Testis (tissue), 2 donors: ENCODE measurements at regions not wholly inside any gene's neighbourhood (a gene's known extent, or its start where the extent isn't known, plus 50 kb on each side); places are given as distances from the start of the nearest gene placed in this dataset.
"Not testable (repeated sequence)": the region's sequence is repeated elsewhere in the genome, so short reads cannot be mapped to it uniquely, and the experiment has no call there.

Experiments
- DNase-seq: peaks from one replicate; pipeline ENCODE4 v3.0.0-alpha.2; 2019
- H3K27ac ChIP-seq, 2 donors: fragments of 200-600 bp; sonication (generic); one replicate each; pipeline ENCODE4 v1.5.1; 2019
- H3K27me3 ChIP-seq: fragments of 200-600 bp; sonication (generic); one replicate; pipeline ENCODE4 v1.5.1; 2019
- H3K36me3 ChIP-seq: fragments of 200-600 bp; sonication (generic); one replicate; pipeline ENCODE4 v1.5.1; 2017; ENCODE audit warnings: low read depth; ENCODE audit errors: missing control alignments
- H3K4me1 ChIP-seq: fragments of 200-600 bp; sonication (generic); one replicate; pipeline ENCODE4 v1.5.1; 2019
- H3K4me3 ChIP-seq, 2 donors: fragments of 200-600 bp; sonication (generic); one replicate each; pipeline ENCODE4 v1.5.1; 2017 to 2019
- H3K9me3 ChIP-seq: fragments of 200-600 bp; sonication (generic); one replicate; pipeline ENCODE4 v1.5.1; 2017
- POLR2A ChIP-seq: fragments of 450-650 bp; IDR thresholded peaks from one replicate; pipeline ENCODE4 v1.6.1; 2017; ENCODE audit warnings: antibody characterized with exemption, mild to moderate bottlenecking, moderate library complexity
- WGBS, 2 donors: methylation state at CpG; one replicate each; pipeline ENCODE4 v1.1.5; 2018; 5-methylcytosine and 5-hydroxymethylcytosine counted together
- intact Hi-C: fragments of 100-400 bp; cut with DNase I; formaldehyde crosslinking; loops from one replicate; pipeline ENCODE4 v1.15.1; 2023; ENCODE audit warnings: low total_unique reads
- TF ChIP-seq, protein P1 (sequence below), 3 experiments: fragments of 450-650 bp in 2 of 3; fragments of 200-600 bp in 1 of 3; sonication (generic) in 1 of 3; IDR thresholded peaks; one replicate each; pipeline ENCODE4 v1.5.1; 2016 to 2019; ENCODE audit warnings: antibody characterized with exemption in 3 of 3, mild to moderate bottlenecking in 2 of 3, moderate library complexity in 1 of 3

DNA sequence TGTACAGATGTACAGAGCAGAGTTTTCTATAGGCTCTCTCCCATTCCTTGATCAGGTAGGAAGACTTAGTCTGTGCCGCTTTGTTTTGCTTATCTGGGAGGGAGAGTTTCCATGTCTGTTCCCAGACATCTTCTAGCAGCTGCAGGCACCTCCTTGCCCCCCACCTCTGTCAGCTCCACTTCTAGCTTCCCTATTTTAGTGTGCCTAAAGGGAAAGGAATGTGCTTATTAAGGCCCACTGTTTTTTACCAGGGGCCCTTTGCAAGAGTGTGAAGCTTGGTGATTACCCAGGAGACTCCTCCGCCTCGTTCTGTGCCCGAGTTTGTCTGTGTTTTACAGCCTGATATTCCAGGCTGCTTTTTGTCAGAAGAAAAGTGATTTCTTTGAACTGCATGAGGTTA is 1984.4 kb downstream of the OLFM4 start:
- no peak for TF ChIP-seq POLR2A
- TF ChIP-seq, protein P1, sequence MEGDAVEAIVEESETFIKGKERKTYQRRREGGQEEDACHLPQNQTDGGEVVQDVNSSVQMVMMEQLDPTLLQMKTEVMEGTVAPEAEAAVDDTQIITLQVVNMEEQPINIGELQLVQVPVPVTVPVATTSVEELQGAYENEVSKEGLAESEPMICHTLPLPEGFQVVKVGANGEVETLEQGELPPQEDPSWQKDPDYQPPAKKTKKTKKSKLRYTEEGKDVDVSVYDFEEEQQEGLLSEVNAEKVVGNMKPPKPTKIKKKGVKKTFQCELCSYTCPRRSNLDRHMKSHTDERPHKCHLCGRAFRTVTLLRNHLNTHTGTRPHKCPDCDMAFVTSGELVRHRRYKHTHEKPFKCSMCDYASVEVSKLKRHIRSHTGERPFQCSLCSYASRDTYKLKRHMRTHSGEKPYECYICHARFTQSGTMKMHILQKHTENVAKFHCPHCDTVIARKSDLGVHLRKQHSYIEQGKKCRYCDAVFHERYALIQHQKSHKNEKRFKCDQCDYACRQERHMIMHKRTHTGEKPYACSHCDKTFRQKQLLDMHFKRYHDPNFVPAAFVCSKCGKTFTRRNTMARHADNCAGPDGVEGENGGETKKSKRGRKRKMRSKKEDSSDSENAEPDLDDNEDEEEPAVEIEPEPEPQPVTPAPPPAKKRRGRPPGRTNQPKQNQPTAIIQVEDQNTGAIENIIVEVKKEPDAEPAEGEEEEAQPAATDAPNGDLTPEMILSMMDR (IDR thresholded peaks at IDR 0.05), result no peak
- no peak overlapping the region for H3K27ac ChIP-seq
- no peaks in the 10 kb centered on the region for H3K4me1 ChIP-seq
- WGBS, 2 donors, result 11 to 18% methylated on average over 4 of the region's 4 CpGs
- H3K27me3 ChIP-seq, result no peaks in the 10 kb centered on the region
- H3K36me3 ChIP-seq, result no peaks in the 10 kb centered on the region
- H3K4me3 ChIP-seq, result no peak overlapping the region
- no peaks in the 10 kb centered on the region for H3K9me3 ChIP-seq
- intact Hi-C loops, result no loop called here
- DNase-seq, result no peak

DNA sequence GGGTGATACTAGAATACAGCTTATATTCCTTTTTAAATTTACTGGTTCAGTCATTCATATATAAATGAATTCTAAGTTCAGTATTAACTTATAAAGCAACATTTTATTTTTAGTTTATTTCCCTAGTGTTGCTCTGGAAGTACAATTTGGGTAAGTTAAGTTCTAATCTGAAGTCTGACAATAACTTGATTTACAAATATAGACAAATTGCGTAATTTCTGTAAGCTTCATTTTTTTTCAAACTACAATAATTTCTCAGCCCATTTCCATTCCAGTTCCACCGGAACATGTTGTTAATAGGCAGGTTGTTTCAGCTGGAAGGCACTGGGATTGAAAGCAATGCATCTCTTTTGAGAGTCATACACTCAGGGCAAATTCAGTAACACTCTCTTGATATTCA is 2000.7 kb downstream of the OLFM4 start:
- Histone ChIP-seq H3K4me1 (no peaks in the 10 kb centered on the region), H3K9me3 (no peaks in the 10 kb centered on the region), H3K36me3 (no peaks in the 10 kb centered on the region), H3K27me3 (no peaks in the 10 kb centered on the region), H3K27ac (no peak overlapping the region), H3K4me3 (no peak overlapping the region)
- WGBS, 2 donors, result 86 to 93% methylated on average over 2 of the region's 2 CpGs
- intact Hi-C loops, result no loop called here
- no peak for TF ChIP-seq POLR2A
- TF ChIP-seq, protein P1 (IDR thresholded peaks at IDR 0.05), result no peak
- no peak for DNase-seq

GRCh38 chr13:55038230-55038629 is 2009.6 kb downstream of the OLFM4 start:
- no peaks in the 10 kb centered on the region for H3K36me3 ChIP-seq
- no peak overlapping the region for H3K27ac ChIP-seq
- H3K4me3 ChIP-seq, result no peak overlapping the region
- TF ChIP-seq POLR2A, result no peak
- TF ChIP-seq, protein P1 (IDR thresholded peaks at IDR 0.05), result no peak
- H3K27me3 ChIP-seq, result no peaks in the 10 kb centered on the region
- no peak for DNase-seq
- H3K9me3 ChIP-seq, result no peaks in the 10 kb centered on the region
- H3K4me1 ChIP-seq, result no peaks in the 10 kb centered on the region
- intact Hi-C loops, result no loop called here
- WGBS, 2 donors, result 79 to 84% methylated on average over 1 of the region's 1 CpG

- H3K4me1 ChIP-seq, H3K36me3 ChIP-seq, H3K4me3 ChIP-seq, H3K27ac ChIP-seq, intact Hi-C loops, DNase-seq, H3K27me3 ChIP-seq, H3K9me3 ChIP-seq: not testable (repeated sequence)
- 93 to 95% methylated on average over 24 of the region's 24 CpGs for WGBS, 2 donors
These were observed 2025.4 kb downstream of the OLFM4 start for GRCh38 chr13:55053891-55054550.

DNA sequence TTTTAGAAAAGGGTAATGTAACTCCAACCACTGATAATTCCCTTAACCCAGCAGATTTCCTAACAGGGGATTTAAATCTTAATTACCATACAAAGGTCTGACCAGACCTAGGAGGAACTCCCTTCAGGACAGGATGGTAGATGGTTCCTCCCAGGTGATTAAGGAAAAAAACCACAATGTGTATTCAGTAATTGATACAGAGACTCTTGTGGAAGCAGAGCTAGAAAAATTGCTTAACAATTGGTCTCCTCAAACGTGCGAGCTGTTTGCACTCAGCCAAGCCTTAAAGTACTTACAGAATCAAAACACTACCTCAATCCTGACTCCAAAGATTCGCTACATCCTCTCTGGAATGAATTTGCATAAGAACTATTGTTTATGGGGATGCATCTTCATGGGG is 2027.1 kb downstream of the OLFM4 start:
- H3K4me1 ChIP-seq, H3K36me3 ChIP-seq, H3K9me3 ChIP-seq, H3K4me3 ChIP-seq, H3K27ac ChIP-seq, intact Hi-C loops, H3K27me3 ChIP-seq, DNase-seq: not testable (repeated sequence)
- WGBS, 2 donors, result 88 to 93% methylated on average over 3 of the region's 3 CpGs

DNA sequence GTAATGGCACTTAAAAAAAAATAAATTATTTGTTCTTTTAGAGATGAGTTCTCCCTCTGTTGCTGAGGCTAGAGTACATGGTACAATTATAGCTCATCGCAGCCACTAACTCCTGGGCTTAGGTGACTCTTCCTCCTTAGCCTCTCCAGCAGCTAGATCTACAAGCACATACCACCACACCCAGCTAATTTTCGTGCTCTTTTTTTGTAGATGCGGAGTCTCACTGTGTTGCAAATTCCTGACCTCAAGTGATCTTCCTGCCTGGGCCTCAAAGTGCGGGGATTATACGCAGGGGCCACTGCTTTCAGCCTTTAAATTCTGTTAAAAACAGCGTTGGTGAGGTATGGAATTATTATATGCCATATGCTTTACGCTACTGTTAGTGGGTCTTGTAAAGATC is 2034.0 kb downstream of the OLFM4 start:
- intact Hi-C loops, result no loop called here
- H3K36me3 ChIP-seq, result no peaks in the 10 kb centered on the region
- DNase-seq, result no peak
- no peaks in the 10 kb centered on the region for H3K4me1 ChIP-seq
- no peak for TF ChIP-seq POLR2A
- TF ChIP-seq, protein P1 (IDR thresholded peaks at IDR 0.05), result no peak
- no peaks in the 10 kb centered on the region for H3K27me3 ChIP-seq
- H3K4me3 ChIP-seq, result no peak overlapping the region
- no peaks in the 10 kb centered on the region for H3K9me3 ChIP-seq
- H3K27ac ChIP-seq, result no peak overlapping the region
- 92 to 93% methylated on average over 7 of the region's 7 CpGs for WGBS, 2 donors
